ENCODE measurements at regions not wholly inside any gene's neighbourhood (a gene's known extent, or its start where the extent isn't known, plus 50 kb on each side); places are given as distances from the start of the nearest gene placed in this dataset.

DNA sequence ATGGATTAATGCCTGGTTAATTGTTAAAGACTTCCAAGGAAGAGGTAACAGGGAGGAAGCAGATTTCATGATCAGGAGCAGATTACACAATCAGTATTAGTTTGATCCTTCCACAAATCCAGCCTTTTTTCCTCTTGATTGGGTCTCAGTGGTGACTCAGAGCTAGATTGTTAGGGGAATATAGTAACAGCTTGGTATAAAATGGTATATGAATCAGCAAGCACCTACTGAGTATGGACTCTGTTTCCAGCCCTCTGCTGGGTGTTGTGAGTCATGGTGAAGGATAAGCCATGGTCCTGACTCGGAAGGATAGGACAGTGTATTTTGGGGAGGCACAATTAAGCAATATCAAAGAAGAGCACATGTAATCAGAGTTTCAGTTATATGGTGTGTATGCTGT is 272.4 kb upstream of the DPP10 start:
- Histone ChIP-seq H2AFZ (ENCODE audit: control insufficient read depth, low read depth, low read length) (no peak overlapping the region), H4K20me1 (ENCODE audit: control insufficient read depth, insufficient read depth) (no peaks in the 10 kb centered on the region), H3K27me3 (replicated peaks in 1 of 2; ENCODE audit: control insufficient read depth in 2 of 2, insufficient read depth in 2 of 2, low read length in 1 of 2) (no peaks in the 10 kb centered on the region), H3K4me2 (ENCODE audit: control insufficient read depth, insufficient read depth) (no peak overlapping the region), H3K9me3 (replicated peaks; ENCODE audit: control insufficient read depth, insufficient read depth, low read length) (no peaks in the 10 kb centered on the region), H3K27ac (ENCODE audit: control insufficient read depth, insufficient read depth) (no peak overlapping the region), H3K79me2 (ENCODE audit: control insufficient read depth, insufficient read depth, low read length) (no peaks in the 10 kb centered on the region), H3K36me3 (ENCODE audit: control insufficient read depth in 2 of 2, insufficient read depth in 2 of 2, low read length in 1 of 2) (no peaks in the 10 kb centered on the region), H3K4me1 (ENCODE audit: control insufficient read depth, insufficient read depth, low read length) (no peaks in the 10 kb centered on the region), H3K9ac (ENCODE audit: control insufficient read depth, insufficient read depth, low read length) (no peak overlapping the region), H3K4me3 (no peak overlapping the region)
- ATAC-seq: no peak
- intact Hi-C loops (cut with micrococcal nuclease; ENCODE audit: unreplicated experiment) (no loop called here), in situ Hi-C loops (cut with MboI) (no loop called here)
- WGBS (ENCODE audit: insufficient coverage, insufficient replicate concordance, low lambda C conversion rate, missing lambda C conversion rate): 0% methylated on average over 1 of the region's 1 CpG
- SMC1A ChIA-PET (ENCODE audit: uncharacterized antibody, unreplicated experiment): no interaction called here
- BruUV-seq (replicated peaks): no TSS peak
- POLR2A ChIA-PET: no interaction called here
- RAD21 ChIA-PET (ENCODE audit: unreplicated experiment): no interaction called here
- CTCF ChIA-PET: no interaction called here
- FAIRE-seq: no peak
- TF ChIP-seq CBFB (IDR thresholded peaks at IDR 0.05; ENCODE audit: low read depth): no peak
- TF ChIP-seq SMARCA5 (IDR thresholded peaks at IDR 0.05): no peak
- no peak for DNase-seq (ENCODE audit: low read depth, low spot score)

- DNase-seq (ENCODE audit: low read depth, low spot score) (no peak), FAIRE-seq (no peak), ATAC-seq (no peak)
- Histone ChIP-seq H3K27ac (ENCODE audit: control insufficient read depth, insufficient read depth) (no peak overlapping the region), H3K4me3 (no peak overlapping the region), H2AFZ (ENCODE audit: control insufficient read depth, low read depth, low read length) (no peak overlapping the region), H3K4me1 (ENCODE audit: control insufficient read depth, insufficient read depth, low read length) (no peaks in the 10 kb centered on the region), H3K36me3 (ENCODE audit: control insufficient read depth in 2 of 2, insufficient read depth in 2 of 2, low read length in 1 of 2) (no peaks in the 10 kb centered on the region), H3K9me3 (replicated peaks; ENCODE audit: control insufficient read depth, insufficient read depth, low read length) (no peaks in the 10 kb centered on the region), H4K20me1 (ENCODE audit: control insufficient read depth, insufficient read depth) (no peaks in the 10 kb centered on the region), H3K79me2 (ENCODE audit: control insufficient read depth, insufficient read depth, low read length) (no peaks in the 10 kb centered on the region), H3K4me2 (ENCODE audit: control insufficient read depth, insufficient read depth) (no peak overlapping the region), H3K9ac (ENCODE audit: control insufficient read depth, insufficient read depth, low read length) (no peak overlapping the region), H3K27me3 (replicated peaks in 1 of 2; ENCODE audit: control insufficient read depth in 2 of 2, insufficient read depth in 2 of 2, low read length in 1 of 2) (no peaks in the 10 kb centered on the region)
- intact Hi-C loops (cut with micrococcal nuclease; ENCODE audit: unreplicated experiment): no loop called here
- POLR2A ChIA-PET: no interaction called here
- RAD21 ChIA-PET (ENCODE audit: unreplicated experiment): no interaction called here
- CTCF ChIA-PET: interaction anchor here (1.6 kb wide), 1 partner anchor 11 kb away, joined by 4 read pairs; no protein-coding TSS in a partner anchor
- in situ Hi-C loops (cut with MboI): no loop called here
- 0% methylated on average over 1 of the region's 1 CpG for WGBS (ENCODE audit: insufficient coverage, insufficient replicate concordance, low lambda C conversion rate, missing lambda C conversion rate)
- SMC1A ChIA-PET (ENCODE audit: uncharacterized antibody, unreplicated experiment): no interaction called here
- no TSS peak for BruUV-seq (replicated peaks)
- TF ChIP-seq KAT2A (conservative IDR thresholded peaks at IDR 0.05; ENCODE audit: control insufficient read depth, low read depth, low read length) (no peak), MXI1 (IDR thresholded peaks at IDR 0.05; ENCODE audit: low read depth, low read length) (no peak), CREM (IDR thresholded peaks at IDR 0.05; ENCODE audit: low read depth) (no peak), EZH2 (IDR thresholded peaks at IDR 0.05; ENCODE audit: borderline replicate concordance, control insufficient read depth, low read depth, low read length) (no peak), MTA3 (IDR thresholded peaks at IDR 0.05; ENCODE audit: borderline replicate concordance, low read length) (no peak), WRNIP1 (IDR thresholded peaks at IDR 0.05; ENCODE audit: borderline replicate concordance, low read depth, low read length) (no peak), TCF7 (IDR thresholded peaks at IDR 0.05; ENCODE audit: borderline replicate concordance) (no peak), SMAD5 (IDR thresholded peaks at IDR 0.05; ENCODE audit: low read depth) (no peak), NBN (IDR thresholded peaks at IDR 0.05) (no peak), FOS (IDR thresholded peaks at IDR 0.05; ENCODE audit: borderline replicate concordance, extremely low read depth, insufficient read length) (no peak), IRF4 (IDR thresholded peaks at IDR 0.05; ENCODE audit: low read depth, low read length) (no peak), RBBP5 (conservative IDR thresholded peaks at IDR 0.05) (no peak), NFXL1 (IDR thresholded peaks at IDR 0.05; ENCODE audit: borderline replicate concordance) (no peak), CBFB (IDR thresholded peaks at IDR 0.05; ENCODE audit: low read depth) (no peak), CREB1 (IDR thresholded peaks at IDR 0.05; ENCODE audit: low read depth) (no peak)
- TF ChIP-seq, protein P1, sequence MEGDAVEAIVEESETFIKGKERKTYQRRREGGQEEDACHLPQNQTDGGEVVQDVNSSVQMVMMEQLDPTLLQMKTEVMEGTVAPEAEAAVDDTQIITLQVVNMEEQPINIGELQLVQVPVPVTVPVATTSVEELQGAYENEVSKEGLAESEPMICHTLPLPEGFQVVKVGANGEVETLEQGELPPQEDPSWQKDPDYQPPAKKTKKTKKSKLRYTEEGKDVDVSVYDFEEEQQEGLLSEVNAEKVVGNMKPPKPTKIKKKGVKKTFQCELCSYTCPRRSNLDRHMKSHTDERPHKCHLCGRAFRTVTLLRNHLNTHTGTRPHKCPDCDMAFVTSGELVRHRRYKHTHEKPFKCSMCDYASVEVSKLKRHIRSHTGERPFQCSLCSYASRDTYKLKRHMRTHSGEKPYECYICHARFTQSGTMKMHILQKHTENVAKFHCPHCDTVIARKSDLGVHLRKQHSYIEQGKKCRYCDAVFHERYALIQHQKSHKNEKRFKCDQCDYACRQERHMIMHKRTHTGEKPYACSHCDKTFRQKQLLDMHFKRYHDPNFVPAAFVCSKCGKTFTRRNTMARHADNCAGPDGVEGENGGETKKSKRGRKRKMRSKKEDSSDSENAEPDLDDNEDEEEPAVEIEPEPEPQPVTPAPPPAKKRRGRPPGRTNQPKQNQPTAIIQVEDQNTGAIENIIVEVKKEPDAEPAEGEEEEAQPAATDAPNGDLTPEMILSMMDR (IDR thresholded peaks at IDR 0.05 in 2 of 3, conservative IDR thresholded peaks at IDR 0.05 in 1 of 3; ENCODE audit: control insufficient read depth in 2 of 3, extremely low read depth in 1 of 3, insufficient read depth in 1 of 3, low read depth in 3 of 3, low read length in 3 of 3): no peak
Observed at GRCh38 chr2:114175507-114175906, 266.9 kb upstream of the DPP10 start.
